ENCODE measurements at regions not wholly inside any gene's neighbourhood (a gene's known extent, or its start where the extent isn't known, plus 50 kb on each side); places are given as distances from the start of the nearest gene placed in this dataset.

DNA sequence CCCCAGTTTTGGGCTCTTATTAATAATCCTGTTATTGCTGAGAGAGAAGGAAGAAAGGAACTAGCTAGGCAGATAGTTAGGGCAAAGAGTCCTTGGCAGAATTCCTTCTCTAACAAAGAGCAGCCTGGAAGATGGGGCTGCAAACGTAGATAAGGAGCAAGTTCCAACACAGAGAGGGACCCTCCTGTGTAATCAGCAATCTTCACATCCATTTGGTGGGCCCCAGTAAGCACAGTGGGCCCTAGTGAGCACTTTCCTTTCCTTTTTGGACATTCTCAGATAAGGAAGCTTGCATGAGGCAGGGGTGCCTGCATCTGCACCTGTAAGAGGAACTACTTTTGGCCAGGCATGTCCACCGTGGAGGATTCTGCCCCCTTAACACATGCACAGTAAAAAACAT, 119.6 kb upstream of the SGO1 start (continued):
- TF ChIP-seq, protein P1, sequence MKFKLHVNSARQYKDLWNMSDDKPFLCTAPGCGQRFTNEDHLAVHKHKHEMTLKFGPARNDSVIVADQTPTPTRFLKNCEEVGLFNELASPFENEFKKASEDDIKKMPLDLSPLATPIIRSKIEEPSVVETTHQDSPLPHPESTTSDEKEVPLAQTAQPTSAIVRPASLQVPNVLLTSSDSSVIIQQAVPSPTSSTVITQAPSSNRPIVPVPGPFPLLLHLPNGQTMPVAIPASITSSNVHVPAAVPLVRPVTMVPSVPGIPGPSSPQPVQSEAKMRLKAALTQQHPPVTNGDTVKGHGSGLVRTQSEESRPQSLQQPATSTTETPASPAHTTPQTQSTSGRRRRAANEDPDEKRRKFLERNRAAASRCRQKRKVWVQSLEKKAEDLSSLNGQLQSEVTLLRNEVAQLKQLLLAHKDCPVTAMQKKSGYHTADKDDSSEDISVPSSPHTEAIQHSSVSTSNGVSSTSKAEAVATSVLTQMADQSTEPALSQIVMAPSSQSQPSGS (IDR thresholded peaks at IDR 0.05; ENCODE audit: low read length) = no peak
- TF ChIP-seq, protein P2, sequence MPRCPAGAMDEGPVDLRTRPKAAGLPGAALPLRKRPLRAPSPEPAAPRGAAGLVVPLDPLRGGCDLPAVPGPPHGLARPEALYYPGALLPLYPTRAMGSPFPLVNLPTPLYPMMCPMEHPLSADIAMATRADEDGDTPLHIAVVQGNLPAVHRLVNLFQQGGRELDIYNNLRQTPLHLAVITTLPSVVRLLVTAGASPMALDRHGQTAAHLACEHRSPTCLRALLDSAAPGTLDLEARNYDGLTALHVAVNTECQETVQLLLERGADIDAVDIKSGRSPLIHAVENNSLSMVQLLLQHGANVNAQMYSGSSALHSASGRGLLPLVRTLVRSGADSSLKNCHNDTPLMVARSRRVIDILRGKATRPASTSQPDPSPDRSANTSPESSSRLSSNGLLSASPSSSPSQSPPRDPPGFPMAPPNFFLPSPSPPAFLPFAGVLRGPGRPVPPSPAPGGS (IDR thresholded peaks at IDR 0.05; ENCODE audit: borderline replicate concordance, insufficient read depth, low read depth, low read length, poor library complexity, severe bottlenecking) = no peak
- TF ChIP-seq SIN3A (IDR thresholded peaks at IDR 0.05; ENCODE audit: low read depth, low read length) (no peak), STAT3 (IDR thresholded peaks at IDR 0.05; ENCODE audit: low read depth, low read length) (no peak), BCL11A (IDR thresholded peaks at IDR 0.05; ENCODE audit: low read depth, low read length) (no peak), DPF2 (IDR thresholded peaks at IDR 0.05) (no peak), RBBP5 (conservative IDR thresholded peaks at IDR 0.05) (no peak), ZNF207 (IDR thresholded peaks at IDR 0.05; ENCODE audit: borderline replicate concordance) (no peak)
- TF ChIP-seq, protein P3, sequence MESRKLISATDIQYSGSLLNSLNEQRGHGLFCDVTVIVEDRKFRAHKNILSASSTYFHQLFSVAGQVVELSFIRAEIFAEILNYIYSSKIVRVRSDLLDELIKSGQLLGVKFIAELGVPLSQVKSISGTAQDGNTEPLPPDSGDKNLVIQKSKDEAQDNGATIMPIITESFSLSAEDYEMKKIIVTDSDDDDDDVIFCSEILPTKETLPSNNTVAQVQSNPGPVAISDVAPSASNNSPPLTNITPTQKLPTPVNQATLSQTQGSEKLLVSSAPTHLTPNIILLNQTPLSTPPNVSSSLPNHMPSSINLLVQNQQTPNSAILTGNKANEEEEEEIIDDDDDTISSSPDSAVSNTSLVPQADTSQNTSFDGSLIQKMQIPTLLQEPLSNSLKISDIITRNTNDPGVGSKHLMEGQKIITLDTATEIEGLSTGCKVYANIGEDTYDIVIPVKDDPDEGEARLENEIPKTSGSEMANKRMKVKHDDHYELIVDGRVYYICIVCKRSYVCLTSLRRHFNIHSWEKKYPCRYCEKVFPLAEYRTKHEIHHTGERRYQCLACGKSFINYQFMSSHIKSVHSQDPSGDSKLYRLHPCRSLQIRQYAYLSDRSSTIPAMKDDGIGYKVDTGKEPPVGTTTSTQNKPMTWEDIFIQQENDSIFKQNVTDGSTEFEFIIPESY (IDR thresholded peaks at IDR 0.05) = no peak
- TF ChIP-seq, protein P4, sequence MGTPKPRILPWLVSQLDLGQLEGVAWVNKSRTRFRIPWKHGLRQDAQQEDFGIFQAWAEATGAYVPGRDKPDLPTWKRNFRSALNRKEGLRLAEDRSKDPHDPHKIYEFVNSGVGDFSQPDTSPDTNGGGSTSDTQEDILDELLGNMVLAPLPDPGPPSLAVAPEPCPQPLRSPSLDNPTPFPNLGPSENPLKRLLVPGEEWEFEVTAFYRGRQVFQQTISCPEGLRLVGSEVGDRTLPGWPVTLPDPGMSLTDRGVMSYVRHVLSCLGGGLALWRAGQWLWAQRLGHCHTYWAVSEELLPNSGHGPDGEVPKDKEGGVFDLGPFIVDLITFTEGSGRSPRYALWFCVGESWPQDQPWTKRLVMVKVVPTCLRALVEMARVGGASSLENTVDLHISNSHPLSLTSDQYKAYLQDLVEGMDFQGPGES (IDR thresholded peaks at IDR 0.05) = no peak
- TF ChIP-seq, protein P5, sequence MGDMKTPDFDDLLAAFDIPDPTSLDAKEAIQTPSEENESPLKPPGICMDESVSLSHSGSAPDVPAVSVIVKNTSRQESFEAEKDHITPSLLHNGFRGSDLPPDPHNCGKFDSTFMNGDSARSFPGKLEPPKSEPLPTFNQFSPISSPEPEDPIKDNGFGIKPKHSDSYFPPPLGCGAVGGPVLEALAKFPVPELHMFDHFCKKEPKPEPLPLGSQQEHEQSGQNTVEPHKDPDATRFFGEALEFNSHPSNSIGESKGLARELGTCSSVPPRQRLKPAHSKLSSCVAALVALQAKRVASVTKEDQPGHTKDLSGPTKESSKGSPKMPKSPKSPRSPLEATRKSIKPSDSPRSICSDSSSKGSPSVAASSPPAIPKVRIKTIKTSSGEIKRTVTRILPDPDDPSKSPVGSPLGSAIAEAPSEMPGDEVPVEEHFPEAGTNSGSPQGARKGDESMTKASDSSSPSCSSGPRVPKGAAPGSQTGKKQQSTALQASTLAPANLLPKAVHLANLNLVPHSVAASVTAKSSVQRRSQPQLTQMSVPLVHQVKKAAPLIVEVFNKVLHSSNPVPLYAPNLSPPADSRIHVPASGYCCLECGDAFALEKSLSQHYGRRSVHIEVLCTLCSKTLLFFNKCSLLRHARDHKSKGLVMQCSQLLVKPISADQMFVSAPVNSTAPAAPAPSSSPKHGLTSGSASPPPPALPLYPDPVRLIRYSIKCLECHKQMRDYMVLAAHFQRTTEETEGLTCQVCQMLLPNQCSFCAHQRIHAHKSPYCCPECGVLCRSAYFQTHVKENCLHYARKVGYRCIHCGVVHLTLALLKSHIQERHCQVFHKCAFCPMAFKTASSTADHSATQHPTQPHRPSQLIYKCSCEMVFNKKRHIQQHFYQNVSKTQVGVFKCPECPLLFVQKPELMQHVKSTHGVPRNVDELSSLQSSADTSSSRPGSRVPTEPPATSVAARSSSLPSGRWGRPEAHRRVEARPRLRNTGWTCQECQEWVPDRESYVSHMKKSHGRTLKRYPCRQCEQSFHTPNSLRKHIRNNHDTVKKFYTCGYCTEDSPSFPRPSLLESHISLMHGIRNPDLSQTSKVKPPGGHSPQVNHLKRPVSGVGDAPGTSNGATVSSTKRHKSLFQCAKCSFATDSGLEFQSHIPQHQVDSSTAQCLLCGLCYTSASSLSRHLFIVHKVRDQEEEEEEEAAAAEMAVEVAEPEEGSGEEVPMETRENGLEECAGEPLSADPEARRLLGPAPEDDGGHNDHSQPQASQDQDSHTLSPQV (IDR thresholded peaks at IDR 0.05) = no peak
- TF ChIP-seq, protein P6, sequence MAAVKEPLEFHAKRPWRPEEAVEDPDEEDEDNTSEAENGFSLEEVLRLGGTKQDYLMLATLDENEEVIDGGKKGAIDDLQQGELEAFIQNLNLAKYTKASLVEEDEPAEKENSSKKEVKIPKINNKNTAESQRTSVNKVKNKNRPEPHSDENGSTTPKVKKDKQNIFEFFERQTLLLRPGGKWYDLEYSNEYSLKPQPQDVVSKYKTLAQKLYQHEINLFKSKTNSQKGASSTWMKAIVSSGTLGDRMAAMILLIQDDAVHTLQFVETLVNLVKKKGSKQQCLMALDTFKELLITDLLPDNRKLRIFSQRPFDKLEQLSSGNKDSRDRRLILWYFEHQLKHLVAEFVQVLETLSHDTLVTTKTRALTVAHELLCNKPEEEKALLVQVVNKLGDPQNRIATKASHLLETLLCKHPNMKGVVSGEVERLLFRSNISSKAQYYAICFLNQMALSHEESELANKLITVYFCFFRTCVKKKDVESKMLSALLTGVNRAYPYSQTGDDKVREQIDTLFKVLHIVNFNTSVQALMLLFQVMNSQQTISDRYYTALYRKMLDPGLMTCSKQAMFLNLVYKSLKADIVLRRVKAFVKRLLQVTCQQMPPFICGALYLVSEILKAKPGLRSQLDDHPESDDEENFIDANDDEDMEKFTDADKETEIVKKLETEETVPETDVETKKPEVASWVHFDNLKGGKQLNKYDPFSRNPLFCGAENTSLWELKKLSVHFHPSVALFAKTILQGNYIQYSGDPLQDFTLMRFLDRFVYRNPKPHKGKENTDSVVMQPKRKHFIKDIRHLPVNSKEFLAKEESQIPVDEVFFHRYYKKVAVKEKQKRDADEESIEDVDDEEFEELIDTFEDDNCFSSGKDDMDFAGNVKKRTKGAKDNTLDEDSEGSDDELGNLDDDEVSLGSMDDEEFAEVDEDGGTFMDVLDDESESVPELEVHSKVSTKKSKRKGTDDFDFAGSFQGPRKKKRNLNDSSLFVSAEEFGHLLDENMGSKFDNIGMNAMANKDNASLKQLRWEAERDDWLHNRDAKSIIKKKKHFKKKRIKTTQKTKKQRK (IDR thresholded peaks at IDR 0.05; ENCODE audit: low read depth, low read length) = no peak
